KMS-11 (cell line): ENCODE measurements at regions not wholly inside any gene's neighbourhood (a gene's known extent, or its start where the extent isn't known, plus 50 kb on each side); places are given as distances from the start of the nearest gene placed in this dataset.

Source experiments
- H2AFZ ChIP-seq: fragments of 200-600 bp; sonication (generic); 2 replicates; pipeline ENCODE4 v1.6.1; 2016; ENCODE audit warnings: antibody characterized with exemption, mixed run types, low read depth
- H3K27ac ChIP-seq: fragments of 200-600 bp; sonication (generic); 2 replicates; pipeline ENCODE4 v1.6.1; 2016; ENCODE audit warnings: mild to moderate bottlenecking, mixed run types
- H3K27me3 ChIP-seq: fragments of 200-600 bp; sonication (generic); 2 replicates; pipeline ENCODE4 v1.6.1; 2017; ENCODE audit warnings: mild to moderate bottlenecking, low read depth, mixed run types, moderate library complexity; ENCODE audit not compliant: insufficient read depth
- H3K36me3 ChIP-seq: fragments of 200-600 bp; sonication (generic); 2 replicates; pipeline ENCODE4 v1.6.1; 2017; ENCODE audit warnings: mild to moderate bottlenecking, mixed run types; ENCODE audit not compliant: insufficient read depth
- H3K4me1 ChIP-seq: fragments of 200-600 bp; sonication (generic); 2 replicates; pipeline ENCODE4 v1.6.1; 2016; ENCODE audit warnings: mild to moderate bottlenecking, low read depth, mixed run types; ENCODE audit not compliant: poor library complexity, severe bottlenecking
- H3K4me2 ChIP-seq: fragments of 200-600 bp; sonication (generic); 2 replicates; pipeline ENCODE4 v1.7.0; 2016; ENCODE audit warnings: mild to moderate bottlenecking, mixed run types
- H3K4me3 ChIP-seq: fragments of 200-600 bp; sonication (generic); IDR thresholded peaks from 2 replicates; pipeline ENCODE4 v1.6.1; 2017; ENCODE audit warnings: low read depth, low read length, mixed read lengths; ENCODE audit not compliant: insufficient read depth
- H3K79me2 ChIP-seq: fragments of 200-600 bp; sonication (generic); 2 replicates; pipeline ENCODE4 v1.6.1; 2016; ENCODE audit warnings: low read depth, mixed run types; ENCODE audit not compliant: insufficient read depth
- H3K9ac ChIP-seq: fragments of 200-600 bp; sonication (generic); 2 replicates; pipeline ENCODE4 v1.6.1; 2016; ENCODE audit warnings: mild to moderate bottlenecking, mixed run types
- H4K20me1 ChIP-seq: fragments of 200-600 bp; sonication (generic); 2 replicates; pipeline ENCODE4 v1.6.1; 2016; ENCODE audit warnings: mild to moderate bottlenecking, mixed run types; ENCODE audit not compliant: insufficient read depth
- TF ChIP-seq, protein P1 (sequence below): fragments of 200-600 bp; sonication (generic); conservative IDR thresholded peaks from 2 replicates; pipeline ENCODE4 v1.6.1; 2017; ENCODE audit warnings: low read depth, mild to moderate bottlenecking, antibody characterized with exemption, low read length, moderate library complexity, mixed read lengths

GRCh38 chr6:128763599-128764300 lies 119.2 kb upstream of the LAMA2 start:
- Histone ChIP-seq H3K4me3 (no peak overlapping the region), H4K20me1 (no peaks in the 10 kb centered on the region), H2AFZ (no peak overlapping the region), H3K36me3 (no peaks in the 10 kb centered on the region), H3K27ac (no peak overlapping the region), H3K9ac (no peak overlapping the region), H3K79me2 (no peaks in the 10 kb centered on the region), H3K4me2 (no peak overlapping the region), H3K27me3 (no peaks in the 10 kb centered on the region), H3K4me1 (no peaks in the 10 kb centered on the region)
- TF ChIP-seq, protein P1, sequence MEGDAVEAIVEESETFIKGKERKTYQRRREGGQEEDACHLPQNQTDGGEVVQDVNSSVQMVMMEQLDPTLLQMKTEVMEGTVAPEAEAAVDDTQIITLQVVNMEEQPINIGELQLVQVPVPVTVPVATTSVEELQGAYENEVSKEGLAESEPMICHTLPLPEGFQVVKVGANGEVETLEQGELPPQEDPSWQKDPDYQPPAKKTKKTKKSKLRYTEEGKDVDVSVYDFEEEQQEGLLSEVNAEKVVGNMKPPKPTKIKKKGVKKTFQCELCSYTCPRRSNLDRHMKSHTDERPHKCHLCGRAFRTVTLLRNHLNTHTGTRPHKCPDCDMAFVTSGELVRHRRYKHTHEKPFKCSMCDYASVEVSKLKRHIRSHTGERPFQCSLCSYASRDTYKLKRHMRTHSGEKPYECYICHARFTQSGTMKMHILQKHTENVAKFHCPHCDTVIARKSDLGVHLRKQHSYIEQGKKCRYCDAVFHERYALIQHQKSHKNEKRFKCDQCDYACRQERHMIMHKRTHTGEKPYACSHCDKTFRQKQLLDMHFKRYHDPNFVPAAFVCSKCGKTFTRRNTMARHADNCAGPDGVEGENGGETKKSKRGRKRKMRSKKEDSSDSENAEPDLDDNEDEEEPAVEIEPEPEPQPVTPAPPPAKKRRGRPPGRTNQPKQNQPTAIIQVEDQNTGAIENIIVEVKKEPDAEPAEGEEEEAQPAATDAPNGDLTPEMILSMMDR = no peak

- Histone ChIP-seq H3K9ac (no peak overlapping the region), H3K4me2 (no peak overlapping the region), H2AFZ (no peak overlapping the region), H3K36me3 (no peaks in the 10 kb centered on the region), H3K27me3 (no peaks in the 10 kb centered on the region), H3K4me1 (no peaks in the 10 kb centered on the region), H3K79me2 (no peaks in the 10 kb centered on the region), H3K4me3 (no peak overlapping the region), H4K20me1 (no peaks in the 10 kb centered on the region), H3K27ac (no peak overlapping the region)
- TF ChIP-seq, protein P1 = no peak
These were observed 123.0 kb upstream of the LAMA2 start for GRCh38 chr6:128759901-128760300.

GRCh38 chr6:128759447-128759846 lies 123.5 kb upstream of the LAMA2 start:
- Histone ChIP-seq H3K4me3 (no peak overlapping the region), H3K27ac (no peak overlapping the region), H4K20me1 (no peaks in the 10 kb centered on the region), H3K36me3 (no peaks in the 10 kb centered on the region), H2AFZ (no peak overlapping the region), H3K9ac (no peak overlapping the region), H3K27me3 (no peaks in the 10 kb centered on the region), H3K79me2 (no peaks in the 10 kb centered on the region), H3K4me2 (no peak overlapping the region), H3K4me1 (no peaks in the 10 kb centered on the region)
- TF ChIP-seq, protein P1 = no peak

DNA sequence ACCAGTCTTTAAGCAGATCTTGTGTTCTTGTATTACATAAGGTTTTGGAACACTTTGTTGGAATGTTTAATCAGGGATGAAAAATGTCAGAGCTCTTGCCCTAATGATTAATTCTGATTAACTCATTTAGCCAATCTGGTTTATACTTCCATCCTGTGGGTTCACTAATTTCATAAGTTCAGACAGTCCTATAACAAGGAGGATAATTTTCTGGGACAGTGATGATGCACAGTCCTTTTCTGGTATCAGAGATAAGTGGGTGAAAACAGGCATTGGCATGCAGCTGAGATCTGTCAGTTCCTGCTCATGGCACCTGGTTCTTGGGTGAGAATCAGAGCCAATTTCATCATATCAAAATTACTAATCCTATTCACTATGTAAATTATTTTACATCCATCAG lies 125.0 kb upstream of the LAMA2 start:
- H3K4me1 ChIP-seq = no peaks in the 10 kb centered on the region
- no peaks in the 10 kb centered on the region for H3K27me3 ChIP-seq
- H2AFZ ChIP-seq = no peak overlapping the region
- no peaks in the 10 kb centered on the region for H3K36me3 ChIP-seq
- H3K9ac ChIP-seq = no peak overlapping the region
- TF ChIP-seq, protein P1 = no peak
- no peaks in the 10 kb centered on the region for H4K20me1 ChIP-seq
- H3K27ac ChIP-seq = no peak overlapping the region
- H3K4me3 ChIP-seq = no peak overlapping the region
- H3K79me2 ChIP-seq = no peaks in the 10 kb centered on the region
- no peak overlapping the region for H3K4me2 ChIP-seq
